HG03066 (cell line): ENCODE measurements at regions not wholly inside any gene's neighbourhood (a gene's known extent, or its start where the extent isn't known, plus 50 kb on each side); places are given as distances from the start of the nearest gene placed in this dataset.

ENCODE experiments used
- ATAC-seq: cut with Tn5 transposase; IDR thresholded peaks from one replicate; pipeline ENCODE4 v1.9.1; 2021; ENCODE audit warnings: low read depth; ENCODE audit not compliant: unreplicated experiment

DNA sequence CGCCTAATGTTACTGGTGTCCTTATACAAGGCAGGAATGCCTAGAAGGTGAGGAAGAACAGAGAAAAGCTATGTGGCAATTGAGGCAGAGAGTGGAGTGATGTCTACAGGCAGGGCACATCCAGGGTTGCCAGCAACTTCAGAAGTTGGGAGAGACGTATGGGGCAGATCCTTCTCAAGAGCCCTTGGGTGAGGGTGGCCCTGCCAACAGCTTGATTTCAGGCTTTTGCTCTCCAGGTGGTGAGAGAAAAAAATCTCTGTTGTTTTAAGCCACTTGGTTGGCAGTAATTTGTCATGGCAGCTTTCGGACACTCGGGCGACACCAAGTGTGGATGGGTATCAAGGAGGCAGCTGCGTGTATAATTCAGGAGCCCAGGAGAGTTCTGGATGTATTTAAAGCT is 217.4 kb upstream of the SMIM21 start:
- no peak for ATAC-seq

DNA sequence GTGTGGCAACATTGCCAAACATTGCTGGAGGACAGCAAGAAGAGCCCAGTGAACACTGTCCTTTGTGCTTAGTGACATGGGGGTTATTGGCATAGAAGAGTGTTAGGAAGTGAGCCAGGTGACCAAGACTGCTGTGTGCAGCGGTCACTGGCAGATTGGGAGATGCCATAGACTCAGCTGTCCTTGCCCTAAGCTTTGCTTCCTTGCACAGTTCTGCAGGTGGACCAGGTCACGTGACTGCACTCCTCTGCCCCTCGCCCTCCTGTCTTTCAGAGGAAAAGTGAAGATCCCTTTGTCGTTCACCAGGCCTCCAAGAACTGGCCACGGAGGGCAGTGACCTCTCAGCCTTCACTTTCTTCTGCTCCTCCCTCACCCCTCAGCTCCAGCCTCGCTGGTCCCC is 215.6 kb upstream of the SMIM21 start:
- ATAC-seq: no peak

DNA sequence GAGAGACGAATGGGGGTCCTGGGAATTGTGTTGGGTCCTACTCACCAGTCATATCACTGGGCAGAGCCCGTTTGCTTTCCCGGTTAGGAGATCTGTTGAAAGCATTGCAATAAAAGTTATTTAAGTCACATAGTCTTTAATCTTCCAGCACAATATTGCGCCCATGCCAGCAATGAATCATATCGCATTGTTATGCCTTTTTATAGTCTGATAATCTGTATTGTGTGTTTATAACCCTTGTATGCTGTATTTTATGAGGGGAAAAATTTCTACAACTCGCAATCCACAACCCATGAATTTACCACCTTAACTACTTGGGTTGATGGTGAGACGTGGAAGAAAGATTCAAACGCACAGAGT is 211.9 kb upstream of the SMIM21 start:
- no peak for ATAC-seq

DNA sequence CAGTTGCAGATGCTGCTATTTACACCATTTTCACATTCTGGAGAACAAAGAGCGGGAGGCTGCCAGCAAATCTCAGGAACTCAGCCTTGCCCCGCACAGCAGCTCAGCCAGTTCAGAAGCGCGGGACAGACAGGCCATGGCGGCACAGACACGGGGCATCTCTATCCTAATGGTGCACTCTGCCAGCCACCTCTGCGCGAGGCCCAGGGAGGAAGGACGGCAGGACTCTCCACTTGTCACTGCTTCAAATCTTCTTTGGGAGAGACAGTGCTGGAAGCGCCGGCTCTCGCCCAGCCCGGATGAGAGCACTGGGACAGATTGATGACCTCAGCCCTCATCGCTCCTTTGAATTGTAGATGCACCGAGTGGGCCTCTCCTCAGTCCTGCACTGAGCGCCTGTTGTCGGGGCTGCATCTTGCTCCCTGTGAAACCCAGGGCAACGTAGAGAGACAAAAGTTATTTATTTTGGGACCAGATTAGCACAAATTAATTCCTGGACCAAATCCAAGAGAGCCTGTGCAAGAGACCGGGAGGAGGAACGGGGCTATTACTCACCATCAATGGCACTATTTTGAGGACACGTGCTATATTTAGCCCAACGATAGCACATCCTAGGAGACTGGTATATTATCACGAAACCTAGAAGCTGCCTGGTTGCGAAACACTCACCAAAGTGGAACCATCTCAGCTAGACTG is 211.4 kb upstream of the SMIM21 start:
- ATAC-seq: no peak

DNA sequence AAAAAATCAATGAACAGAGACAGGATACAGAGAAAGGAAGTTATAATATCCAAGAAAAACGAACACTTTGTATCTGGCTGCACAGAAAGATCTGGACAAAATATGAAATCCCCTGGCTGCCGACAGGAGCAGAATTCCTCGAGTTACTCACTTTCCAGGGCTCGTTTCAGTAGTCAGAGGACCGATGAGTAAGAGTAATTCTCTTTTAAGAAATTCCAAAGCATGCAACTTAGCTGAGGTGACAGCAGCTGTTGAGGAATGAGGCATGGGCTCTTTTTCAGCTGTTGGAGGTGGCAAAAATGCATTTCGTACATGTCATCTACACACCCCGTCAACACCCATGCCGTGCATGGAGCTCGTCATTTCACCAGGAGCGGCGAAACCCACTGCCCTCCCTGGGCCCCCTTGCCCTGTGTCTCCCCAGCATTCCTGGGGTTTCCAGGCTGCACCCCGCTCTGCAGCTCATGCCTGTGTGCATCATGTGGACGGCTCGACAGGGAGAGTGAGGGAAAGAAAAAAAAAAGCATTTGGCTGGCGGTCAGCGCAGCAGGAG is 210.8 kb upstream of the SMIM21 start:
- ATAC-seq: no peak

DNA sequence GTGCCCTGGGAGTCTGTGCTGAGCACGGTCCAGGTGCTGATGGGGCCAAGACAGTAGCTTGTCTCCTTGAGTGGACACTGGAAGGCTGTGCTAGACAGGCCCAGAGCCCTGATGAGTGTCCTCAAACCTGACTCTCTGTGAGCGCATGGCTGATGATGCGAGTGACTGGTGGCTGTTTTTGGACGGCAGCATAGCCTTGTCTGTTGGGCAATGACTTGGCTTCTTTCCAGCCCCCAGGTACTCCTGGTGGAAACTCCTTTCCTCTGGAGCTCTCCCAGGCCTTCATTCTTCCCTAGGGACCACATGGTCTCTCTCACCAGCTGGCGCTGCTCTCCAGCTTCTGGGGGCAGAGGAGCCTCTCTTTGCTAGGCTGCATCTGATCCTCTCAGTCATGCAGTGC is 207.6 kb upstream of the SMIM21 start:
- ATAC-seq: no peak

DNA sequence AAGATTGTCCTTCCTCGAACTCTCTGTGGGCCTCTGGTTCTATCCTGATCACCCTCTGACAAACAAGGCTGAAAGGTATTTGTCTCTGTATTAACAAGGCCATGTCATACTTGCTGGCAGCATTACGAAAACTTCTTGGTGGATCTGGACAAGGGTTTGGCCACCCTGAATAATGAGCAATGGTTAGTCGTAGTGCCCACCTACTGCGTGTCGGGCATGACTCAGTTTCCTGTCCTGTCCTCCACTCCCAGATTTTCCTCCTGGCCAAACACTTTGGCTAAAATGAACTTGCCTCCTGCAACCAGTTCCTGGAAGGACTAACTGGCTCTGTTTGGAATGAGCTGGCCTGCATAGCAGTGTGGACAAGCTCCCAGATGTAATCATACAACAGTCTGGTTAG is 198.5 kb upstream of the SMIM21 start:
- no peak for ATAC-seq

DNA sequence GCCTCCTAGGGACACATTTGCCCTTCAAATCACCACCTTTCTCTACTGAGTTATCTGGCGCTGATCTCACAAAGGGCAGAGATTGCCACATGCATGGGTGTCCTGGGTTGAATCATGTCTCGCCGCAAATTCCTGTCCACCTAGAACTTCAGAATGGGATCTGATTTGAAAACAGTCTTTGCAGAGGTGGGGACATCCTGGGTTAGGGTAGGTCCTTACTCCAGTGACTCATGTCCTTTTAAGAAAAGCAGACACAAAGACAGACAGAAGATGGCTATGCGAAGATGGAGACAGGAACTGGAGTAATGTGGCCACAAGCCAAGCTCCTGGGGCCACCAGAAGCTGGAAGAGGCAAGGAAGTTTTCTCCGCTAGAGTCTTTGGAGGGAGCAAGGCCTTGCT is 197.4 kb upstream of the SMIM21 start:
- no peak for ATAC-seq

DNA sequence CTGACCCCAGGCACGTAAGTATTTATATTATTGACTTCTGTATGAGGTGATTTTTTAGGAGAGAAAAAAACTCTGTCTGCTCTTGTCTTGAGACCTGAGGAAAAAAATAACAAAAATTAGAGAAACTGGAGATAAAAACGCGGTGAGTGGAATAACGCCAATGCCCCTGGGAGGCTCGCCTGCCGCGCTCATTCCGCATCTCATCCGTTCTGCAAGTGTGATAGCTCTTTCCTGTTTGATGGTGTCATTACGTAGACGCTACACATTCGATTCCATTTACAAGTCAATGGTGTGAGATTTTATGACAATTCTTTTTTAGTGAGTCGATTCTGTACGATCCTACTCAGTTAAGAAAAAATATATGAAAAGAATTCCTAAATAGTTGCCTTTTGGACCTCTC is 194.3 kb upstream of the SMIM21 start:
- no peak for ATAC-seq

DNA sequence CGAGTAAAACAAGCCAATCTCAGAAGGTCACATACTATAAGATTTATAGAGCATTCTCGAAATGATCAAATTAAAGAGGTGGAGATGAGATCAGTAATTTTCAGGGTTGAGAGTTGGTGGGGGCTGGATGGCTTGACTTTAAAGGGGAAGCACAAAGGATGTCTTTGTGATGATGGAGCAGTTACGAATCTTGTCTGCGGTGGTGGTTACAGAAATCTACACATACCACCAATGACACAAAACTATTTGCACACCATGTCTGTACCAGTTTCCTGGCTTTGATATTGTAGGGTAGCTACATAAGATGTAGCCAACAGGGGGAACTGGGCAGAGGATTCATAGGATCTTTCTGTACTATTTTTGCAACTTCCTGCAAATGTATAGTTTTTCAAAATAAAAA is 190.6 kb upstream of the SMIM21 start:
- ATAC-seq: no peak

DNA sequence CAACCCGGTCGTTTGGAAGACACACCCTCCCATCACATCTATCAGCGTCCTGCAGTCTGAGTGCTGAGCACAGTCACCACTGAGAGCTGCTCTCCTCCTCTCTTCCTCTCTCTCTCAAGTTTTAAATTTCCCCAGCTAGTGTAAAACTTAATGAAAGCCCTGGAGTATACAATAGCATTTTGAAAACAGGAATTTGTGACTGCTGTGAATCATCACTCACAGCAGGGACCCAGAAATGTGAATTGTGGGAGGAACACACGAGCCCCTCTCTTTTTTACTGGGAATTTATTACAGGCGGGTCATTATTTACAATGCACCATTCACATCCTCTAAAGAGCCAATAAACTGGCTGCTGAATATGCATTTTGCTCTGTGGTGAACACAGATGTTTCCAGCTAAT is 185.0 kb upstream of the SMIM21 start:
- no peak for ATAC-seq

DNA sequence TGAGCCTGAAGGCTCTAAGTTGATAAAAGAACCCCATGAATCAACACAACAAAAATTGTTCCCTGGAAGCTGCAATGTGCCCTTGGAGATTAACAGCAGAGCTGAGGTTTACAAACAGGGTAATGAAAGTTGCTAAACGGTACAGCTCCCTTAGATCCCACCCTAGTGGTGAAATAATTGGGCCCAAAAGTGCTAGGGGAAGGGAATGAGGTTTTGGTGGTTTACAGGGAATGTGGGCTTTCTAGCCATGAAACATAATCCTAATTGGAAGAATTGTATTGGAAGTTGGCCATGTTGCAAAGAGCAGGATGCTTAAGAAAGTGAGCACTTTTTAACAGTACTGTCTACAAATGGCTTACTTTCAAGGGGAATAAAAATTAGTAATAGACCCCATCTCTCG is 180.2 kb upstream of the SMIM21 start:
- ATAC-seq: no peak

DNA sequence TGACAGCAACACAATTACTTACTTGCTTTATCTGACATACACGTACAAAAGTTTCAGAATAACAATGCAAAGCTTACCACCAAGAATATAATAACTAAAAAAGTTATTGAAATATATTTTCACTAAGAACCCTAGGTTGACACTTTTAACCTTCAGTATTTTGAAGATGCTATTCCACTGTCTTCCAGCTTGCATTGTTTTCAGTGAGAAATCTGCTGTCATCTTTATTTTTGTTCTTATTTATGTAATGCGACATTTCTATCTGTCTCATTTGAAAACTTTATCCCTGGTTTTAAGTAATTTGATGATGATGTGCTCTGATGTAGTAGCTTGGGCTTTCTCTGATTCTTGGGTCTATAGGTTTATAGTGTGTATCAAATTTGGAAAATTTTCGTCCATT is 165.0 kb upstream of the SMIM21 start:
- no peak for ATAC-seq

DNA sequence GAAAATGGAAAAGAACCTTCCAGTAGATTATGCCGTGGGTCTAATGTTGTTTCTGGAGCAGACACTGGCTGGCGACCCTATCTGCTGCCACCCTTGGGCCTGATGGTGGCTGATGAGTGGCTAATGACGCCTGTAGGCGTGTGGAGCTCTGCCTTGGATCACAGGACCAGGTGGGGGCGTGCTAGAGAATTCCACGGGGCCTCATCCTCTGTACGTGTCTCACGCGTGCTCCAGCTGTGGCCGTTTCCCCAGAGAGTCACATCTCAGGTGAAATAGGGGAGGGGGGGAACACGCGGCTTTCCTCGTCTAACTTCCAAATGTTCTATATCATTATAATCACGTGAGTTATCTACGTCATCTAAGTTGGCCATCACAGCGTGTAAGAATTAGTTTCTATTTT is 160.9 kb upstream of the SMIM21 start:
- ATAC-seq: no peak

DNA sequence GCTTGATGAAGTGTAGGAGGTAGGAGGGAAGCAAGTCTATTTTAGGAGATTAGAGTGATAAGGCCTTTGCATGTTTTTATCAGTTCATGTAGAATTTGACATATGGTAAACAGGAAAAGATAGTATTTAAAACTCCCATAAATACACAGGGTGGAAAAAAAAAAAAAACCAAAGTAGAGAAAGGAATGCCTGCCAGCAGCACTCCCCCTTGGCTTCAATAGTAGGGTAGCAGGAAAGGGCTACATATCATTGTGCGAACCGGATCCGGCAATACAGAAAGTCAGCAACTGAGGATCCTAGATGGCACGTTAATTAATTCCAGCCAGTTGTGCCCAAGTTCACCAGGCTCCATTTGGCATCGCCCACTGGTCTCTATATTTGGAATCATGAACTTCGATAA is 159.6 kb upstream of the SMIM21 start:
- no peak for ATAC-seq

DNA sequence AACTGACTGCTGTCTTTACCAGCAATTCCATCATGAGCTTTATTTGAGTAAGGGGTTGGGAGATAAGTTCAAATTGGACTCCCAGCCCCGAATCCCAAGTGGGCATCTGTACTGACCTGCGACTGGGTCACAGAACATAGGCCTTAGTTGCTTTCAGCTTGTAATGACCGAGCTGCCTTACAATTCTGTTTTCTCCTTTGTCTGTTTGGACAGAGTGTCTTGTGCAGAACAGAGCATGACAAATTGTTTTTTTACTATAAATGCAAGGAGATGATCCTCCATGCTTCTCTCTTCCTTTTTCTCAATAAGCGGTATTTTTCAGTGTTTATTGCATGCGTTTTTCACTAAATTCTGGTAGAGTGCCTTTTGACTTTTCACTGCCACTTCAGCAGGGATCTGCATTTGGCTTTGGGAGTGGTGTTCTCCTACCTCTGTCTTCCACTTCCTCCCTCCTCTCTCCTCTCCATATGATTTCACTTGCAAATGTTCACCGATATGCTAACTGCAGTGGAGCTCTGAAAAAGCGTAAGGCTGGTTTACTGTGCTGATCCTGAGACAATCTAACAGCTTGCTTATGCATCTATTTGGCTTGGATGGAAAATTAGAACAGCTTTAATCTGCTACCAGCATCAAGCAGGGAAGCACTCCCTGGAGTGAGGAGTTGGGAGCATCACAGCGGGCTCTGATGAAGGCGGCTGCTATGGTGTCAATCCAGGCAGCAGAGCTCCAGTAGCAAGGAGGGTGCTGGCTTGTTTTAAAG is 158.8 kb upstream of the SMIM21 start:
- no peak for ATAC-seq

DNA sequence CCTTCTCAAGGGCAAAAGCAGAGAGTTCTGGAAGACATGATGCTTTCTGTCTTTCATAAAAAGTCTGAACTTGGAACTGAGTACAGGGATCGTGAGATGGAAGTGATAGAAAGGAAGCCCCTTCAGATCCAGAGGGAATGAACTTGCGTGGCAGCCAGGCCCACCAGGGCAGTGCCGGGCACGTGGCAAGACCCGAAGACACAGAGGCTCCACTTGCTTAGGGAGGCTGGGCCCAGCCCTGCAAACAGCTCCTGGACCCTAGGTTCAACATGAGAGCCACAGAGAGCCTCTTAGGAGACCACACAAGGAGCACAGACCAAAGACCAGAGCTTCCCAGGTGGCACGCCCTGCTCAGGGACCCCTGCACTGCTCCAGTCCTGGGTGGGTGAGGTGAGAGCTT is 155.4 kb upstream of the SMIM21 start:
- no peak for ATAC-seq

DNA sequence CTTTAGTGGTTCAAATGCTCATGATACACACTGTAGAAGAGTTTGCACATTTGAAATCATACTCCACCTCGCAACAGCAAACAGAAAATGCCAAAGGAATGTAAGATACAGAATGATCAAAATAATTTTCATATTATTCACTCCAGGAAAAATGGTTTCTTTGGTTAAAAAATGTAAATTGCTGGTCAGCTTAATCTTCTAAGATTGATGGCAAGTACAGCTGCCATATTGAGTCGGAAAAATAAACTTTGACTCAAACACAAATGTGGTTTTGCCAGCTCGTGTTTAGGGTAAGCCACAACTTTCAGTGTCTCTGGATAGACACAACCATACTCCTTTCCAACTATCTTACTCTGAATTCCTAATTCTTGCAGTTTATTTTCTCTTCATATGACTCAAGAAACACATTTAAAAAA is 154.9 kb upstream of the SMIM21 start:
- ATAC-seq: no peak

DNA sequence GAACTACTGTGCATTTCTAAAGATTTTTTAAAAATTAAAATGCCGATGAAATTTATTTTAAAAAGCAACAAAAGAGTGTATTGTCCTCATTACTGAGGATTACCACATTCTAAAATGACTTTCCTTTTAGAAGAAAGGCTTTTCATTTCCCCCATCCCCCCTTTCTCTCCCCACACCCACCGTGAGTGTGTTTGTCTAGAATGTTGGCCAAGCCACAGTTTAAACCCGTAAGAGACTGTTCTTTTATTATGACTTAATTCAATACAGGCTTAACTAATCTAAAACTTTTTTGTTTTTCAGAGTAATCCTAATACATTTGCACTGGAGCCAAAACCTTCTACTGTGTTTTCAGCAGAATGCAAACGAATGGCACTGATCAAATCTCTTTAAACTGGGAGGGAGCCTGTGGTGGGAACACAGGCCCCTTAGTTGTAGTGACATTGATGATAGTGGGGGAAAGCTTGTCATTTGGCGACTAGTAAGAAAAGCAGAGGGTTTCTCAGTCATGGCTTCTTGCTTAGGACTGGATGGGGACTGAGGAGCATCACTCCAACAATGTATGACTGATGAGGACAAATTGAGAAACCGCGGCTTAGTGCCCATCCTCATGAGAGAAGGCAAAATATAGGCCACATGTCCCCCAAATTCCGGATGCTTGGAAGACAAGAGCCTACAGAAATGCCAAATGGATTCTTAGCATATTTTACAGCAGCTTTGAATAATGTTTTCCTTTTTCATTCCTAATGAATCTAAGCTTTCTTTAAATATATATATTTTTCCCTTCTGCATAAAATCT is 154.0 kb upstream of the SMIM21 start:
- no peak for ATAC-seq

DNA sequence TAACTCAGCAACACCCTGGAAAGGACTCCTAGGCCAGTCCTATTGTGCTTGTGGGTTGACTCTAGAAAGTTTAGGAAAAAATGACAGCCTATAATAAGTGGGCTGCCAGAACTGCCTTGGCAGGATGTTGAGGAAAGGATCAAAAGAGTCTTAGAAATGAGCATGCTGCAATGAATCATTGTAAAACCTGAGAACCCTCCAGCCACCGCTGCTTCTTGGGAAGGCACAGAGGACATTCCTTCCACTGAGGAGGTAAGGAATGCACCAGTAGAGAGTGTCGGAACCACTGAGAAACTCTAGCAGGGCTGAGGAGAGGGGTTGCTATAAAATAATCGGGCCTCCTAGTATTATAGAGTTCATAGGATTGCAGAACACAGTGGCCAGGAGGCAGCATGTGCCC is 146.7 kb upstream of the SMIM21 start:
- no peak for ATAC-seq

DNA sequence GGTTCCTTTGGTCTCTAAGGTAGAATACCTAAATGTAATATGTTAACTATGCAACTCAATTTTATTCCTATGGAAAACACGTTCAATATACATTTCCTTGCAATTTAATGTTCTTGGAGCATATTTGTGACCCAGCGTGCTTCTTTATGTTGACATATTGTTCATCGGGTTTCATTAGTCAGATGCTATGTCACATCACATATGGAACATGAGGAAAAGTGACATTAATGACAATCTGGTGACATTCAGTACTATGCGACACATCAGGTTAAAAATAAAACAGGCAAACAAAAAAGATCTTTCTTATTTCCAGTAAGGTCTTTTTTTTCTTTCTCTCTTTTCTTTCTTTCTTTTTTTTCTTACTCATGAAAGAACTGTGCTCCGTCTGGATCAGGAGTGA is 135.6 kb upstream of the SMIM21 start:
- no peak for ATAC-seq
